Kidney epithelial cell (primary cell): ENCODE measurements at regions not wholly inside any gene's neighbourhood (a gene's known extent, or its start where the extent isn't known, plus 50 kb on each side); places are given as distances from the start of the nearest gene placed in this dataset.

Experiments used
- DNase-seq: peaks from one replicate; pipeline ENCODE4 v3.0.0-alpha.2; 2010; ENCODE audit warnings: low read depth
- H3K27me3 ChIP-seq: 2 replicates; pipeline ENCODE4 v1.6.0; 2011; ENCODE audit warnings: low read length; ENCODE audit not compliant: control insufficient read depth, insufficient read depth
- H3K36me3 ChIP-seq: 2 replicates; pipeline ENCODE4 v1.5.1; 2011; ENCODE audit warnings: low read length; ENCODE audit not compliant: control insufficient read depth, insufficient read depth
- H3K4me3 ChIP-seq: 2 replicates; pipeline ENCODE4 v1.5.1; 2011; ENCODE audit warnings: low read depth, mild to moderate bottlenecking, control low read depth, low read length
- TF ChIP-seq, protein P1 (sequence below): IDR thresholded peaks from 2 replicates; pipeline ENCODE4 v1.5.1; 2011; ENCODE audit warnings: mild to moderate bottlenecking, moderate library complexity, low read length, control low read depth, inconsistent platforms; ENCODE audit not compliant: insufficient read depth, poor library complexity, severe bottlenecking

DNA sequence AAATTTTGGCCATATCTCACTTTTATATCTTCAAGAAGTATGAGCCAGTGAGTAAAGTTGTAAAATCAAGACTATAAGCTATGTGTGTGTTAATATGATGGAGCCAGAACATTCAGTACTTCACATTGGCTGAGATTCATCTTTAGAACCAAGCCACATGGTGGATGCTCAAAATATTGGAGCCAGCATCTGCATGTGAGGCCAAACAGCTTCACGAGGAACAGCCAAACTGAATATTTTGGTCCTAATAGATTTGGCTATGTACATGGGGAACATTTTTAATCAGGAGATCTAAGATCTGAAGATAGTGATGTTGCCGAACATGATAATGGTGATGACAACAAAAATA, 1089.8 kb downstream of the TUSC7 start:
- TF ChIP-seq, protein P1, sequence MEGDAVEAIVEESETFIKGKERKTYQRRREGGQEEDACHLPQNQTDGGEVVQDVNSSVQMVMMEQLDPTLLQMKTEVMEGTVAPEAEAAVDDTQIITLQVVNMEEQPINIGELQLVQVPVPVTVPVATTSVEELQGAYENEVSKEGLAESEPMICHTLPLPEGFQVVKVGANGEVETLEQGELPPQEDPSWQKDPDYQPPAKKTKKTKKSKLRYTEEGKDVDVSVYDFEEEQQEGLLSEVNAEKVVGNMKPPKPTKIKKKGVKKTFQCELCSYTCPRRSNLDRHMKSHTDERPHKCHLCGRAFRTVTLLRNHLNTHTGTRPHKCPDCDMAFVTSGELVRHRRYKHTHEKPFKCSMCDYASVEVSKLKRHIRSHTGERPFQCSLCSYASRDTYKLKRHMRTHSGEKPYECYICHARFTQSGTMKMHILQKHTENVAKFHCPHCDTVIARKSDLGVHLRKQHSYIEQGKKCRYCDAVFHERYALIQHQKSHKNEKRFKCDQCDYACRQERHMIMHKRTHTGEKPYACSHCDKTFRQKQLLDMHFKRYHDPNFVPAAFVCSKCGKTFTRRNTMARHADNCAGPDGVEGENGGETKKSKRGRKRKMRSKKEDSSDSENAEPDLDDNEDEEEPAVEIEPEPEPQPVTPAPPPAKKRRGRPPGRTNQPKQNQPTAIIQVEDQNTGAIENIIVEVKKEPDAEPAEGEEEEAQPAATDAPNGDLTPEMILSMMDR, result no peak
- H3K4me3 ChIP-seq, result no peak overlapping the region
- no peaks in the 10 kb centered on the region for H3K36me3 ChIP-seq
- no peak for DNase-seq
- no peaks in the 10 kb centered on the region for H3K27me3 ChIP-seq

DNA sequence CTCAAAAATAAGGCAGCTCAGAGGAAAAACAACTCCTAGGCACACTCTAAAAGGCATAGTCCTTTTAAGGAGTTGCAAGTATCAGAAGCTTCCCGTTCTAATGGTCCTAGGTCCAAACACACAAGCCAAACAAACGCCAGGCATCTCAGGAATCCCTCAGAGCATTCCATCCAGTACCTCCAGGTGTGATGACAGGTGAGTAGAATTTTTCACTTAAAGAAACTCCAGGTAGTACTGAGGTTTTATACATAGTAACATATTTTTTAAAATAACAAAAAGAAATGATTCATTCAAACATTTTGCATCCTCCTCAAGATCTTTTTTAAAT, 1092.3 kb downstream of the TUSC7 start:
- H3K36me3 ChIP-seq, result no peaks in the 10 kb centered on the region
- no peak for DNase-seq
- no peak overlapping the region for H3K4me3 ChIP-seq
- TF ChIP-seq, protein P1, result no peak
- H3K27me3 ChIP-seq, result no peaks in the 10 kb centered on the region

DNA sequence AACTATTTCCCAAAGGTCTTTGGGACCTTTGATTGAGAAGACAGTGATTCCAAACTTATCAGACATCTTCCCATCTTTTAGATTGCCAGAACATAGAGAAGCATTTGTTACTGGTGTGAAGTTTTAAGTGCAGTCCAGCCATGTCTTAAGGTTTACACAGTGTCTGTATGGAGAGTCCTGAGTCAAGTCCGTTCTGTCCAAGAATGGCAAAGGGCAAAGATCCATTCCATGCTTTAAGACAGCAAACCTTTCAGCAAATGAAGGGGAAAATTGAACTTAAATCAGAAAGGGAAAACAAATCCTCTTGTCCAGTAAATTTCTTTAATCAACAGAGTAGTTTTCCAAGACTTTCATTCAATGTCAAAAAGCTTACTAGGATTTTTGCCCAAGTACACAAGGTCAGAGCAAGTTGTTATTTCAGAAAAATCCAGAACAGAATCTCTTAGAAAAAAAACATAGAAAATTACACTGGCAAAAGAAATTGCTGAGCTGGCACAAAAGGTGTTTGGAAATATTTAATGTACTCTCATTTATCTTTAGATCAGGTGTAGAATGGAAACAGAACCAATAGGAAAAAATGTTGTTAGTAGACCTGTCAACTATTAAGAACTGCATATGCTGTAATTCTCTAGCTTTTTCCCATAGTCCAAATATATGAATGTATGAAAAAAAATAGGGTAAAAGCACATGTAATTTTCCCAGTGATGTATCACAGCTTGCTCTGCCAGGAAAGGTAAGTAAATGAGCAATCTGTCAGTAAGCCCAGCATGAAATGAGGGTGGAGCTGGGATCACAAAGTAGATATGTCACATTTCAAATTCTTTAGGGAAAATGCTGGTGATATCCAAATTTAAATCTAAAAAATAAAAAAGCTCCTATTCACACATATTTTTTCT, 1099.9 kb downstream of the TUSC7 start:
- TF ChIP-seq, protein P1, result no peak
- DNase-seq, result no peak
- no peak overlapping the region for H3K4me3 ChIP-seq
- H3K36me3 ChIP-seq, result no peaks in the 10 kb centered on the region
- H3K27me3 ChIP-seq, result no peaks in the 10 kb centered on the region

DNA sequence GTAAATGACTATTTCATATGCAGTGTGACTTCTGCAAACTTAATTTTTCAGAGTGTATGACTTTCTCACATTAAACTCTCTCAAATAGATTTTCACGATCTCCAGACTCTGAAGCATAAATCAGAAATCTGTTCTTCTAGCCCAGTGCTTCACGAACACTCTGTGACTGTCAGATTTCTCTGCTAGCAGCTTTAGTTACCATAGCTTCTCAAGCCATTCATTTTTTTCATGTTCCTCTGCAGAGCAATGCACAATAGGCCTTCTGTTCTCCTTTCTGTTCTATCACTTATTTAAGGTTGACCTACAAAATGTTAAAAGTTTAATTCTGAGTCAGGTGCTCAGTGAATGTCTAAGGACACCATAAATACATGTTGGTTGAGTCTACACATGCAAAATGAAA, 1102.2 kb downstream of the TUSC7 start:
- no peak for DNase-seq
- no peaks in the 10 kb centered on the region for H3K27me3 ChIP-seq
- no peak overlapping the region for H3K4me3 ChIP-seq
- no peaks in the 10 kb centered on the region for H3K36me3 ChIP-seq
- TF ChIP-seq, protein P1, result no peak

DNA sequence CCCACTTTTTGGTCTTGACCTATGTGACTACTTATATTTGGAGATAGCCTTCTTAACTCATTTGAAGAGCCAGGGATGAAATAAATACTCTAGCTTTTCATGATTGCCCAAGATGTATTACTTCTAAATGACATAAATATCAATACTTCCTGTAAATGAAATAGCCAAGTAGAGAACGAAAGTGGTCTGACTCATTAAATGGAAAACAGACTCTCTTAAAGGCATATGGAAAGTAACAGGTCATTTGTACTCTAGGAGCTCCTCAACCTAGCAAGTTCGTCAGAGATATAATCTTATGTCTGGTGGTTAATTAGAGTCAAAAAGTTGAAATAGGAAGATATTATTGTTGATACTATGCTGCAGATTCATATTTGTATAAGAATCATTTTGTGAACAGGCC, 1105.4 kb downstream of the TUSC7 start:
- H3K27me3 ChIP-seq, result no peaks in the 10 kb centered on the region
- TF ChIP-seq, protein P1, result no peak
- DNase-seq, result no peak
- no peak overlapping the region for H3K4me3 ChIP-seq
- no peaks in the 10 kb centered on the region for H3K36me3 ChIP-seq

DNA sequence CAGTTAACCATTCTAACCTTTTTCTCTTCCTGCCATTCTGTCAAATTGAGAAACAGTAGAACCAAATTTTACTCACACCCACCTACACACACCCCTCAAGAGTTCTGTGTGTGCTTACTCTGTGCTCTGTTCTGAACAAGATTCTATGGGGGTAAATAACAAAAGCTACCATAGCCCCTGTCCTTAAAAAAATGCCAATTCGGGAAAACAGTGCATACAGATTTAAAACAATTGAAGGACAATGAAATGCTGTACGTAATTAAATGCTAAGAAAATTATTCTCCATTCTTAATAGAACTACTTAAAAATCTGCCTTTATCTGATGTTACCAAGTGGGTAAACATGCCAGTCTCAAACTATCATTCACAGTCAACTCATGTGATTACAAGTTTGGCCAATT, 1107.5 kb downstream of the TUSC7 start:
- no peak for DNase-seq
- TF ChIP-seq, protein P1, result no peak
- H3K27me3 ChIP-seq, result no peaks in the 10 kb centered on the region
- H3K4me3 ChIP-seq, result no peak overlapping the region
- H3K36me3 ChIP-seq, result no peaks in the 10 kb centered on the region
